NCI-H2196 (cell line): ENCODE measurements at regions not wholly inside any gene's neighbourhood (a gene's known extent, or its start where the extent isn't known, plus 50 kb on each side); places are given as distances from the start of the nearest gene placed in this dataset.
"Not testable (repeated sequence)": the region's sequence is repeated elsewhere in the genome, so short reads cannot be mapped to it uniquely, and the experiment has no call there.

Source experiments
- DNase-seq: peaks from one replicate; lab custom pipeline; 2025; ENCODE audit not compliant: unreplicated experiment; lab: John Stamatoyannopoulos, UW

DNA sequence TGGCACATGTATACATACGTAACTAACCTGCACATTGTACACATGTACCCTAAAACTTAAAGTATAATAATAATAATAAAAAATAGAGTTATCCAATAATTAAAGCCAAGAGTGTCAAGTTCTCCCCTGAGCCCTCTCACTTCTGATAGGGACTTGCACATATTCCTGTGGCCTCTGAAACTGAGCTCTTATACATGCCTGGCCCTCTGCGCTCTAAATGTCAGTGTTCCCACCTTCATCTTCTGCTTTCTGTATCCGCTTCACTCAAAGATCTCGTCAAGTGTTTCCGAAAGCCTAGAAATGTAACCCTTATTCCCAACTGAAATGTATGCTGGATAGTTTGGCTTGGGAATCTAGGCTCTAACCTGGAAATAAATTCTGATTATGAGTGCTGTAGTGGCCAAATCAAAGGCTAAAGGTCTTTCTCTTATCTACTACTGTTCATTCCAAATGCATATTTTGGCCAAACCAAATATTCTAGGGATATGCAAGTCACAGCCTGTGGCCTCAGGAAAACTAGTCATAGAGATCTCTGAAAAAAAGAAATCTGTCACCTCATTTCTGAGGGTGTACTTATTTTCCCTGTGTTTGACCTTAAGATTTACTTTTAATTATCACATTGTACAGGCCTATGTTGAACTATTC lies 99.5 kb upstream of the LYPLAL1 start:
- DNase-seq = no peak

- DNase-seq = no peak
Observed at GRCh38 chr1:219075121-219075879, 98.4 kb upstream of the LYPLAL1 start.

- no peak for DNase-seq
Observed at GRCh38 chr1:219076326-219076937, 97.2 kb upstream of the LYPLAL1 start.

GRCh38 chr1:219077767-219078166 lies 95.9 kb upstream of the LYPLAL1 start:
- not testable (repeated sequence) for DNase-seq

GRCh38 chr1:219081943-219082925 lies 91.4 kb upstream of the LYPLAL1 start:
- no peak for DNase-seq

DNA sequence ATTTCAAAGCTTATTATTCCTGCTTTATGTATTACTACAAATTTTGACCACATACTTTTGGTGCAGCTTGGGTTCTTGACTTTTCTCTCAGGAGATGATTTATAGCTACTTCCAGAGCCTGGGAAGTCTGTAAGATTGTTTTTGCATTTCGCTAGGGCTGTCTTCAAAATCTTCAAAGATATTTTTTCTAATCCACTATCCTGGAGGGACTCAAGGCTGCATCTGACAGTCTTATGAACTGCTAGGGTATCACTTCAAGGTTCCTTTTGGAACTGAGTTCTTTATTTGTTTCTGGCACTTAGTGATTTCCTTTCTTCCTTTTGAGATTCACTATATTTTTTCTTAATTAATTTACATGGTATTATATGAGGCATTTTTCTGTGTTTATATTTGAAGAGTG lies 90.0 kb upstream of the LYPLAL1 start:
- no peak for DNase-seq

DNA sequence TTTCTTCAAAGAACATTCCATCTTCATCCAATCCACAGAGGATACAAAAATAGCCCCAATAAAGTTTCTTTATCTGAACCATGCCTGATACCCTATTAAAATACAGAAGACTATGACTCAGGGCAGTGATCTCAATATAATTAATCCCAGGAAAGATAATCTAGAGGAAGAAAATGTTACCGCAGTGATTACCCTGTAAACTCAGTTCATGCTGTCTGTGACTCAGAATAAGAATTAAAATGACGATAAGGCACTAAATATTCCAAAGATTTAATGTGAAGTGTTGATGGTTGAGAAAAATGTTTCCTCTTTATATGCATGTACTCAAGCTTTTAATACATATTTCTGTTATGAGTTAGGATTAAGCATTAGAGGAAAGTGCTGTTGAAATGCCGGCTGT lies 88.6 kb upstream of the LYPLAL1 start:
- DNase-seq = no peak

DNA sequence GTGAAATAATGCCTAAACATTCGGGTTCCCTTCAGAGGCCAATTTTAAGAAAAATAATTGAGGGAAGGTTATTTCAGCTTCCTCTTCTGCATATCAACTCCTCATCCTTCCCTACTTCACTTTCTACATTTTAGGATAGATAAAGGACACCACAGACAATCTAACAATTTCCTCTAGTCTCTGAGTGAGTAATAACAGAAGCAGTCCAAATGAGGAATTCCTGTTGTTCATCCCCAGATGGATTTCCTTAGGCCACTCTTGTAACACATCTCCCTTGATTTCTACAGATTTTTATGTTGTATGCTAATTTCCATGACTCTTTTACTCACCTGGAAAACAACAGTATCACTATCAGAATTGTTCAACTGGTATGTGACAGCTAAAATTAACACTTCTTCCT lies 87.7 kb upstream of the LYPLAL1 start:
- DNase-seq = no peak

GRCh38 chr1:219086956-219087469 lies 86.7 kb upstream of the LYPLAL1 start:
- DNase-seq = no peak

DNA sequence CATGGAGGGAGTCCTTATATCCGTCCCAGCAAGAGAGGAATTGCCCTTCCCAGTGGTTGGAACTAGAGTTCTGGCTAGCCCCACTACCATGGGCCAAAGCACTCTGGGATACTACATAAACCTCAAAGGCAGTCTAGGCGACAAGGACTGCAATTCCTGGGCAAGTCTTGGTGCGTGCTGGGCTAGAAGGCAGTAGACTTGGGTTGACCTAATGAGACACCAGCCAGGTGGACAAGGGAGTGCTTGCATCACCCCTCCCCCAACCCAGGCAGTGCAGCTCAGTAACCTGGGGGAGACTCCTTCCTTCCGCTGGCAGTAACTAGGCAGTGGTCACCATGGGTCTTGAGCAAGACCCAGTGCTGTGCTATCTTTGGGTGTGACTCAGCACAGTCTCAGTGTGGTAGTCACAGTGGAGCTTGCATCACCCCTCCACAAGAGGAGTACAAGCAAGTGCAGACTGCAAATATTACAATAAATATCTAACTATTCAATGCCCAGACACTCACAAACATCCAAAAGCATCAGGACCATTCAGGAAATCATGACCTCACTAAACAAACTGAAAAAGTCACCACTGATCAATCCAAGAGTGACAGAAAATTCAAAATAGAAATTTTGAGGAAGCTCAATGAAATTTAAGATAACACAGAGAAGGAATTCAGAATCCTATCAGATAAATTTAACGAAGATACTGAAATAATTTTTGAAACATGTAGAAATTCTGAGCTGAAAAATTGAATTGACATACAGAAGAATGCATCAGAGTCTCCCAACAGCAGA lies 84.7 kb upstream of the LYPLAL1 start:
- no peak for DNase-seq

DNA sequence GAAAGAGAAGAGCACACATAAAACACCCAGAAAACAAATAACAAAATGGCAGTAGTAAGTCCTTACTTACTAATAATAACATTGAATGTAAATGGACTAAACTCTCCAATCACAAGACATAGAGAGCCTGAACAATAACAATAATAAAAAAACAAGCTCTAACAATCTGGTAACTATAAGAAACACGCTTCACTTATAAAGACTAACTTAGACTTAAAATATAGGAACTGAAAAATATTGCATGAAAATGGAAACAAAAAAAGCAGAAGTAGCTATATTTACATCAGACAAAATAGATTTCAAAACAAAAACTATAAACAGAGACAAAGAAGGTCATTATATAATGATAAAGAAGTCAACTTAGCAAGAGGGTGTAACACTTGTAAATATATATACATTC lies 83.1 kb upstream of the LYPLAL1 start:
- DNase-seq = no peak

GRCh38 chr1:219092206-219092605 lies 81.5 kb upstream of the LYPLAL1 start:
- DNase-seq = no peak

- DNase-seq = no peak
Observed at GRCh38 chr1:219099307-219099706, 74.4 kb upstream of the LYPLAL1 start.

GRCh38 chr1:219100059-219100458 lies 73.6 kb upstream of the LYPLAL1 start:
- no peak for DNase-seq

DNA sequence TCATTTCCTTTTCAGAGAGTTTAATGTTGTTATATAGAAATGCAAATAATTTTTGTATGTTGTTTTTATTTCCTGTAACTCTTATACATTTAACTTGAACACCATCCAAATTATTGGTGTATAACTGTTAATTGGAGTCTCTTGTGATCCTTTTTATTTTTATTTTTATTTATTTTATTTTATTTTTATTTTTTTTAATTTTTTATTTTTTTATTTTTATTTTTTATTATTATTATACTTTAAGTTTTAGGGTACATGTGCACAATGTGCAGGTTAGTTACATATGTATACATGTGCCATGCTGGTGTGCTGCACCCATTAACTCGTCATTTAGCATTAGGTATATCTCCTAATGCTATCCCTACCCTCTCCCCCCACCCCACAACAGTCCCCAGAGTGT lies 71.2 kb upstream of the LYPLAL1 start:
- not testable (repeated sequence) for DNase-seq

DNA sequence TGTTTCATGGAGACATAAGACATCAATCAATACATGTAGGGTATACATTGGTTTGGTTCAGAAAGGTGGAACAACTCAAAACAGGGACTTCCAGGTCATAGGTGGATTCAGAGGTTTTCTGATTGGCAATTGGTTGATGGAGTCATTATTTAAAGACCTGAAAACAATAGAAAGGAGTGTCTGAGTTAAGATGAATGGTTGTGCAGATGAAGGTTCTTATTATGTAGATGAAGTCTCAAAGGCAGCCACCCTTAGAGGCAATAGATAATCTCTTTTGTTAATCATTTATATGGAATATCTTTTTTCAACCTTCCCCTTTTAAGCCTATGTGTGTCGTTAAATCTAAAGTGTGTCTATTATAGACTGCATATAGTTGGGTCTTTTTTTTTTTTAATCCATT lies 67.8 kb upstream of the LYPLAL1 start:
- DNase-seq = no peak

GRCh38 chr1:219109424-219110018 lies 64.2 kb upstream of the LYPLAL1 start:
- no peak for DNase-seq

GRCh38 chr1:219113261-219113660 lies 60.4 kb upstream of the LYPLAL1 start:
- DNase-seq = no peak

GRCh38 chr1:219114014-219114413 lies 59.7 kb upstream of the LYPLAL1 start:
- no peak for DNase-seq

DNA sequence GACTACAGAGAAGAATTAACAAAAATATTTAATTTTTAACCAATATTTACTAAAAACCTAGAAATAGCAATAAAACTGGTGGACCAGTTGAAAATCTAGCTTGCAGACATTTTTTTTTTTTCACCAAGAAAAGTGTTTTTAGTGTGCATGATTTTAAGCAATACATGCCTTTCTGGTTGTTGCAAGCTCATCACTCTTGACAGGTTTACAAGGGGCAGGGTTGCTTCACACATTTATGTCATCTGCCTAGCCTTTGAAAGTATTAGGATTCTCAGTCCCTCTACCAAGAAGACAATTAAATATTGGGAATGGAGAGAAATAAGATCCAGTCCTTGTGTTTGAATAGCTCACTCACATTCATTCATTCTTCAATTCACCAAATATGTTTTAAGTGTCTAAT lies 53.8 kb upstream of the LYPLAL1 start:
- DNase-seq = no peak
